Gastrocnemius medialis (tissue), 4 donors: ENCODE measurements at regions not wholly inside any gene's neighbourhood (a gene's known extent, or its start where the extent isn't known, plus 50 kb on each side); places are given as distances from the start of the nearest gene placed in this dataset.

Source experiments
- ATAC-seq, 2 donors: fragments of 150-250 bp; one replicate each; pipeline ENCODE4 v1.9.1; 2016
- DNase-seq, 2 donors: peaks; one replicate each; pipeline ENCODE4 v3.0.0-alpha.2; 2019
- H3K27ac ChIP-seq, 4 donors: fragments of 200-600 bp; sonication (generic); 1 replicate in 1 of 4; 2 replicates in 3 of 4; pipeline ENCODE4 v1.5.1; 2016 to 2018; ENCODE audit warnings: mild to moderate bottlenecking in 2 of 4, moderate library complexity in 1 of 4
- H3K27me3 ChIP-seq, 3 donors: fragments of 200-600 bp; sonication (generic) in 2 of 3; 1 replicate in 1 of 3; 2 replicates in 2 of 3; pipeline versions ENCODE4 v1.5.1 to v1.6.0; 2016 to 2019; ENCODE audit warnings: mild to moderate bottlenecking in 1 of 3, moderate library complexity in 1 of 3
- H3K36me3 ChIP-seq, 2 donors: fragments of 200-600 bp; sonication (generic) in 1 of 2; one replicate each; pipeline ENCODE4 v1.5.1; 2017 to 2018
- H3K4me1 ChIP-seq, 2 donors: fragments of 200-600 bp; sonication (generic) in 1 of 2; one replicate each; pipeline ENCODE4 v1.5.1; 2016 to 2017; ENCODE audit warnings: mild to moderate bottlenecking in 2 of 2
- H3K4me3 ChIP-seq, 4 donors: fragments of 200-600 bp; sonication (generic) in 3 of 4; 1 replicate in 1 of 4; 2 replicates in 3 of 4; pipeline ENCODE4 v1.5.1; 2016 to 2019; ENCODE audit warnings: mild to moderate bottlenecking in 2 of 4
- H3K9me3 ChIP-seq, 3 donors: fragments of 200-600 bp; sonication (generic) in 2 of 3; 1 replicate in 1 of 3; 2 replicates in 2 of 3; pipeline ENCODE4 v1.5.1; 2016 to 2019
- POLR2A ChIP-seq, 2 donors: fragments of 450-650 bp; IDR thresholded peaks; one replicate each; pipeline ENCODE4 v1.6.1; 2017; ENCODE audit warnings: antibody characterized with exemption in 2 of 2, mild to moderate bottlenecking in 2 of 2, moderate library complexity in 2 of 2
- in situ Hi-C, 4 donors: fragments of 200-750 bp; cut with MboI; loops; one replicate each; pipeline versions ENCODE4 v1.15.0 to v1.8.0; 2017; ENCODE audit warnings: low sequenced_read_pairs in 4 of 4
- intact Hi-C: fragments of 100-400 bp; cut with DNase I; formaldehyde crosslinking; loops from one replicate; pipeline ENCODE4 v1.15.1; 2023; ENCODE audit warnings: low total_unique reads
- TF ChIP-seq, protein P1 (sequence below), 5 experiments: fragments of 450-650 bp in 3 of 5; fragments of 200-600 bp in 2 of 5; sonication (generic) in 2 of 5; IDR thresholded peaks in 4 of 5; conservative IDR thresholded peaks in 1 of 5; 1 replicate in 4 of 5; 2 replicates in 1 of 5; pipeline ENCODE4 v1.5.1; 2016 to 2019; ENCODE audit warnings: antibody characterized with exemption in 5 of 5, mild to moderate bottlenecking in 3 of 5, moderate library complexity in 3 of 5

DNA sequence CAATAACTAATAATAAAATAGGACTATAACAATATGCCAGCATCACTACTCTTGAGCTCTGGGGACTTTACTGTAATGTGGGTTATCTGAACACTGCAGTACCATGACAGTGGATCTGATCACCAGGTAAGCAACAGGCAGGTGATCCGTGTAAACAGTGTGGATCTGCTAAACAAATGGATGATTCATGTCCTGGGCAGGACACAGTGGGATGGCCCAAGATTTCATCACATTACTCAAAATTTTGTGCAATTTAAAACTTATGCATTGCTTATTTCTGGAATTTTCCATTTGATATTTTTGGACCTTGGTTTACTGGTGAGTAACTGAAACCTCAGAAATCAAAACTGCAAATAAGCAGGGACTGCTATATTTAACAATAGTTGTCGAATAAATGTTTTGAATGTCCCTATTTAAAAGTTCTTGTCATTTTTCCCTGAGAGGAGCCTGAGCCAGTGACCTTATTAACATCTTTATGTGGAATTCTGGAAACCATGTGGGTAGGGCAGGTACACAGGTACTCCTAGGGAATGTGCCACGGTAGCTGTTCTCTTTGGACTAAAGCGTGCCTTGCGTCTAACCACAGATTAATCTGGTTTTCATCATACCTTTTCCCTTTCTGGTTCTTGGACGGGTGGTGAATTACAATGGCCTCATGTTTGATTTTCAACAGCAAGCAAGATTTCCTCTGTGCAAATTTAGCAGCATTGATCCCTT is 214.5 kb upstream of the SASH1 start:
- Histone ChIP-seq H3K36me3 (no peaks in the 10 kb centered on the region), H3K4me1 (no peaks in the 10 kb centered on the region), H3K27me3 (no peaks in the 10 kb centered on the region), H3K27ac (no peak overlapping the region), H3K9me3 (no peaks in the 10 kb centered on the region), H3K4me3 (no peak overlapping the region)
- no peak for TF ChIP-seq POLR2A (IDR thresholded peaks at IDR 0.05)
- TF ChIP-seq, protein P1, sequence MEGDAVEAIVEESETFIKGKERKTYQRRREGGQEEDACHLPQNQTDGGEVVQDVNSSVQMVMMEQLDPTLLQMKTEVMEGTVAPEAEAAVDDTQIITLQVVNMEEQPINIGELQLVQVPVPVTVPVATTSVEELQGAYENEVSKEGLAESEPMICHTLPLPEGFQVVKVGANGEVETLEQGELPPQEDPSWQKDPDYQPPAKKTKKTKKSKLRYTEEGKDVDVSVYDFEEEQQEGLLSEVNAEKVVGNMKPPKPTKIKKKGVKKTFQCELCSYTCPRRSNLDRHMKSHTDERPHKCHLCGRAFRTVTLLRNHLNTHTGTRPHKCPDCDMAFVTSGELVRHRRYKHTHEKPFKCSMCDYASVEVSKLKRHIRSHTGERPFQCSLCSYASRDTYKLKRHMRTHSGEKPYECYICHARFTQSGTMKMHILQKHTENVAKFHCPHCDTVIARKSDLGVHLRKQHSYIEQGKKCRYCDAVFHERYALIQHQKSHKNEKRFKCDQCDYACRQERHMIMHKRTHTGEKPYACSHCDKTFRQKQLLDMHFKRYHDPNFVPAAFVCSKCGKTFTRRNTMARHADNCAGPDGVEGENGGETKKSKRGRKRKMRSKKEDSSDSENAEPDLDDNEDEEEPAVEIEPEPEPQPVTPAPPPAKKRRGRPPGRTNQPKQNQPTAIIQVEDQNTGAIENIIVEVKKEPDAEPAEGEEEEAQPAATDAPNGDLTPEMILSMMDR (IDR thresholded peaks at IDR 0.05 in 4 of 5, conservative IDR thresholded peaks at IDR 0.05 in 1 of 5), result no peak
- no peak for DNase-seq
- in situ Hi-C loops (no loop called here), intact Hi-C loops (no loop called here)
- no peak for ATAC-seq

DNA sequence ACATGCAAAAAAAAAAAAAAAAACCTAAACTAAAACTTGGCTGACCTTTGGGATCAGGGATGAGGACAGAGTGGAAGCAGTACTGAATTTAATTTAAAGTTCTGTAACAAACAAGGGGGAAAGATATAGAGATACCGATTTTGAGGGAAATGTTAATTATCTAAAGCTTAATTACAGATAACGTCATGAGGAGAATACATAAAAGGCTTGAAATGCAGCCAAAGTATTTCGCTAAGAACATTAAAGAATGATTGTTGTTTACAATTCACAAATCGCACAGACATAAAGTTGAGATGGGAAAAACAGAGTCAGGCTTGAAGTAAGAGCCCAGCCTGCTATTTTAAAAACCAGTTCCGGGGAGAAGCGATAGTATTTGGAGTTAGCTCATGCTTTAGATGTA is 208.0 kb upstream of the SASH1 start:
- H3K9me3 ChIP-seq, result no peaks in the 10 kb centered on the region
- DNase-seq, result no peak
- no peaks in the 10 kb centered on the region for H3K4me1 ChIP-seq
- intact Hi-C loops (no loop called here), in situ Hi-C loops (no loop called here)
- H3K36me3 ChIP-seq, result no peaks in the 10 kb centered on the region
- no peak for TF ChIP-seq POLR2A (IDR thresholded peaks at IDR 0.05)
- TF ChIP-seq, protein P1 (IDR thresholded peaks at IDR 0.05 in 4 of 5, conservative IDR thresholded peaks at IDR 0.05 in 1 of 5), result no peak
- H3K27me3 ChIP-seq, result no peaks in the 10 kb centered on the region
- ATAC-seq, result no peak
- no peak overlapping the region for H3K27ac ChIP-seq
- no peak overlapping the region for H3K4me3 ChIP-seq

DNA sequence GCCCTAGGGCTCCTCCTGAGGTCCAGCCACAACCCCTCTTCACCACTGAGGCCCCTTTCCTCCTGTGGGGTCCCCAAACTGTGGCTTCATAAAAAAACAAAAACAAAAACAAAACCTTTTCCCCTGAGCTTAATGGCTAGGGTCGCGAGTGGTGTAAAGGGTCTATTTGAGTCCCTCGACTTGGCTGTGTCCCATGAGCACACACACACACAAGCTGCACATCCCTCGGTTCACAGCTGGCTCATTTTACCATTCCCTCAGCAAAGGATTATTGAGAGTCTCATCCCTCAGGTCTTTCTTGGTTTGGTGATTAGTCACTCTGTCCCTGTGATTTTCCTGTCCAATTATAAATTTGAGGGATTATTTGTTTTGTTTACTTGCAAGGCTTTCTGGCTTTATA is 206.1 kb upstream of the SASH1 start:
- DNase-seq, result no peak
- no peaks in the 10 kb centered on the region for H3K36me3 ChIP-seq
- no peaks in the 10 kb centered on the region for H3K4me1 ChIP-seq
- no peaks in the 10 kb centered on the region for H3K27me3 ChIP-seq
- no peaks in the 10 kb centered on the region for H3K9me3 ChIP-seq
- in situ Hi-C loops, result no loop called here
- intact Hi-C loops, result no loop called here
- ATAC-seq, result no peak
- TF ChIP-seq, protein P1 (IDR thresholded peaks at IDR 0.05 in 4 of 5, conservative IDR thresholded peaks at IDR 0.05 in 1 of 5), result no peak
- TF ChIP-seq POLR2A (IDR thresholded peaks at IDR 0.05), result no peak
- H3K4me3 ChIP-seq, result no peak overlapping the region
- H3K27ac ChIP-seq, result no peak overlapping the region

DNA sequence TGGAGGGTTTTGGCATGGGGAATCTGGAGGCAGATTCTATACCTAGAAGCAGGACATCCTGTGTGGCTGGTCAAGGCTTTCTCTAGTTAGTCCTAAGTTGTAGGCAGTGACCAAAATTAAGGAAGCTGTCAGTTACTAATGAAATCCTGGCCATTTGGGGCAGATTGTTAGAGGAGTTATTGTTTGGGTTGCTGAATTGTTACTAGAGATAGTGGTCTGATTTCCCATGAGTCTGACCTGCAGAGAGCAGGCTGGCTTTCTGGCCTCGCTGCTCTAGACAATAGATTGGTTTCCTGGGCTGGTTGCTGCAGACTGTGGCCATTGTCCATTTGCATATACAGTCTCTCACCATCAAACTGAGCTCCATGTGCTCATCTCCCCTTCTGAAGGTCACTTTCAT is 205.0 kb upstream of the SASH1 start:
- TF ChIP-seq, protein P1 (IDR thresholded peaks at IDR 0.05 in 4 of 5, conservative IDR thresholded peaks at IDR 0.05 in 1 of 5), result no peak
- TF ChIP-seq POLR2A (IDR thresholded peaks at IDR 0.05), result no peak
- H3K4me3 ChIP-seq, result no peak overlapping the region
- H3K9me3 ChIP-seq, result no peaks in the 10 kb centered on the region
- H3K27me3 ChIP-seq, result no peaks in the 10 kb centered on the region
- no peak for DNase-seq
- no peaks in the 10 kb centered on the region for H3K36me3 ChIP-seq
- in situ Hi-C loops, result no loop called here
- intact Hi-C loops, result no loop called here
- no peak for ATAC-seq
- H3K27ac ChIP-seq, result no peak overlapping the region
- no peaks in the 10 kb centered on the region for H3K4me1 ChIP-seq

DNA sequence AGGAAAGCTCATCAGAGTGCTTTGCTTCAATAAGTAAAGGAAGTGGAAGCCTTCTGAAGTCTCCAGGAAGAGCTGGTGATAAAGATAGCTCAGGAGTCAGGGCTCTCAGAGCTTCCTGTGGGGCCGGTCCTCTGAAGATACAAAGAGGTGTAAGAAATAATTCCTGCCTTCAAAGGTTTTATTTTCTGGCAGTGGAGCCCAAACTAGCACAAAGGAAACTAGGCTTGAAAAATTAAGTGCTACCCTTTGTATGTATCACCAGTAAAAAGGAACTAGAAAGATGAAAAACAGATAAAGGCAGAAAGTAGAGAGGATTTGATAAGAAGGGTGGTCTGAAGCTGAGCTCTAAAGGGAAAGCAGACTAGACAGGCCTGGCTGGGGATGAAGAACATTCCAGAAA is 204.1 kb upstream of the SASH1 start:
- in situ Hi-C loops (no loop called here), intact Hi-C loops (no loop called here)
- no peaks in the 10 kb centered on the region for H3K4me1 ChIP-seq
- no peaks in the 10 kb centered on the region for H3K9me3 ChIP-seq
- H3K27me3 ChIP-seq, result no peaks in the 10 kb centered on the region
- TF ChIP-seq POLR2A (IDR thresholded peaks at IDR 0.05), result no peak
- TF ChIP-seq, protein P1 (IDR thresholded peaks at IDR 0.05 in 4 of 5, conservative IDR thresholded peaks at IDR 0.05 in 1 of 5), result no peak
- no peaks in the 10 kb centered on the region for H3K36me3 ChIP-seq
- no peak overlapping the region for H3K4me3 ChIP-seq
- no peak for ATAC-seq
- DNase-seq, result no peak
- no peak overlapping the region for H3K27ac ChIP-seq
